GM23248 (cell line): ENCODE measurements at regions not wholly inside any gene's neighbourhood (a gene's known extent, or its start where the extent isn't known, plus 50 kb on each side); places are given as distances from the start of the nearest gene placed in this dataset.

ENCODE experiments used
- DNase-seq: peaks from one replicate; pipeline ENCODE4 v3.0.0-alpha.2; 2015
- H2AFZ ChIP-seq: fragments of 200-600 bp; sonication (generic); 2 replicates; pipeline ENCODE4 v1.6.1; 2016; ENCODE audit warnings: antibody characterized with exemption
- H3F3A ChIP-seq: fragments of 200-600 bp; sonication (generic); 2 replicates; pipeline ENCODE4 v1.6.1; 2016; ENCODE audit warnings: mild to moderate bottlenecking, antibody characterized with exemption, mixed run types; ENCODE audit not compliant: insufficient read depth
- H3K27ac ChIP-seq: fragments of 200-600 bp; sonication (generic); 2 replicates; pipeline ENCODE4 v1.5.1; 2016; ENCODE audit warnings: mild to moderate bottlenecking
- H3K27me3 ChIP-seq: fragments of 200-600 bp; sonication (generic); replicated peaks from 2 replicates; pipeline ENCODE4 v1.6.1; 2016; ENCODE audit warnings: mild to moderate bottlenecking; ENCODE audit not compliant: insufficient read depth
- H3K36me3 ChIP-seq: fragments of 200-600 bp; sonication (generic); 2 replicates; pipeline ENCODE4 v1.6.1; 2016; ENCODE audit warnings: low read depth, mild to moderate bottlenecking
- H3K4me1 ChIP-seq: fragments of 200-600 bp; sonication (generic); 2 replicates; pipeline ENCODE4 v1.6.1; 2016; ENCODE audit warnings: mild to moderate bottlenecking; ENCODE audit not compliant: insufficient read depth
- H3K4me2 ChIP-seq: fragments of 200-600 bp; sonication (generic); one replicate; pipeline ENCODE4 v1.6.1; 2016; ENCODE audit warnings: mild to moderate bottlenecking; ENCODE audit not compliant: unreplicated experiment
- H3K4me3 ChIP-seq: fragments of 200-600 bp; sonication (generic); 2 replicates; pipeline ENCODE4 v1.5.1; 2016; ENCODE audit warnings: mild to moderate bottlenecking
- H3K79me2 ChIP-seq: fragments of 200-600 bp; sonication (generic); 2 replicates; pipeline ENCODE4 v1.6.1; 2016; ENCODE audit warnings: mild to moderate bottlenecking; ENCODE audit not compliant: insufficient read depth
- H3K9ac ChIP-seq: fragments of 200-600 bp; sonication (generic); 2 replicates; pipeline ENCODE4 v1.6.1; 2016; ENCODE audit warnings: mild to moderate bottlenecking
- H3K9me2 ChIP-seq: fragments of 200-600 bp; sonication (generic); 2 replicates; pipeline ENCODE4 v1.6.1; 2016; ENCODE audit warnings: mixed run types, mild to moderate bottlenecking, moderate library complexity; ENCODE audit not compliant: insufficient read depth
- H3K9me3 ChIP-seq: fragments of 200-600 bp; sonication (generic); one replicate; pipeline ENCODE4 v1.6.1; 2017; ENCODE audit warnings: low read depth
- H4K20me1 ChIP-seq: fragments of 200-600 bp; sonication (generic); 2 replicates; pipeline ENCODE4 v1.6.0; 2016; ENCODE audit not compliant: insufficient read depth
- EZH2 ChIP-seq: fragments of 200-600 bp; sonication (generic); IDR thresholded peaks from 2 replicates; pipeline ENCODE4 v1.6.1; 2018; ENCODE audit warnings: antibody characterized with exemption, mild to moderate bottlenecking; ENCODE audit not compliant: insufficient read depth, poor library complexity, severe bottlenecking
- EZH2phosphoT487 ChIP-seq: fragments of 200-600 bp; sonication (generic); IDR thresholded peaks from 2 replicates; pipeline ENCODE4 v1.6.1; 2018; ENCODE audit warnings: antibody characterized with exemption, moderate library complexity, mild to moderate bottlenecking, low read depth; ENCODE audit not compliant: insufficient read depth
- WGBS, 2 experiments: methylation state at CpG; one replicate each; pipeline ENCODE4 v1.1.6; 2015 to 2017; ENCODE audit warnings: low lambda C conversion rate in 2 of 2, low coverage in 1 of 2; ENCODE audit errors: missing lambda C conversion rate in 2 of 2; 5-methylcytosine and 5-hydroxymethylcytosine counted together
- in situ Hi-C: fragments of 300-500 bp; cut with MboI; formaldehyde crosslinking; loops from 2 replicates; pipeline ENCODE4 v1.15.0; 2020

GRCh38 chr6:99091985-99092384 is 144.2 kb upstream of the FBXL4 start:
- Histone ChIP-seq H3K27ac (no peak overlapping the region), H2AFZ (no peak overlapping the region), H3K9ac (no peak overlapping the region), H4K20me1 (no peaks in the 10 kb centered on the region), H3K4me1 (no peaks in the 10 kb centered on the region), H3K79me2 (no peaks in the 10 kb centered on the region), H3K9me3 (no peaks in the 10 kb centered on the region), H3K4me3 (no peak overlapping the region), H3F3A (no peaks in the 10 kb centered on the region), H3K4me2 (no peak overlapping the region), H3K36me3 (no peaks in the 10 kb centered on the region), H3K27me3 (peaks cover 4% of the 10 kb centered on the region; the same call in 1 of the 2 replicates), H3K9me2 (no peaks in the 10 kb centered on the region)
- no peak for DNase-seq
- TF ChIP-seq EZH2, result no peak
- TF ChIP-seq EZH2phosphoT487, result no peak
- 5% methylated on average over 5 of the region's 5 CpGs for WGBS, 2 experiments
- in situ Hi-C loops, result no loop called here

- no peaks in the 10 kb centered on the region for H3K79me2 ChIP-seq
- H3K27me3 ChIP-seq, result no peaks in the 10 kb centered on the region
- H3K36me3 ChIP-seq, result no peaks in the 10 kb centered on the region
- H3K27ac ChIP-seq, result no peak overlapping the region
- H3K9ac ChIP-seq, result no peak overlapping the region
- 14 to 17% methylated on average over 2 of the region's 2 CpGs for WGBS, 2 experiments
- no peaks in the 10 kb centered on the region for H3K9me2 ChIP-seq
- no peak for DNase-seq
- H3K9me3 ChIP-seq, result no peaks in the 10 kb centered on the region
- no peaks in the 10 kb centered on the region for H3K4me1 ChIP-seq
- H2AFZ ChIP-seq, result no peak overlapping the region
- no peak for TF ChIP-seq EZH2phosphoT487
- TF ChIP-seq EZH2, result no peak
- H3K4me2 ChIP-seq, result no peak overlapping the region
- H3F3A ChIP-seq, result no peaks in the 10 kb centered on the region
- in situ Hi-C loops, result no loop called here
- no peak overlapping the region for H3K4me3 ChIP-seq
- H4K20me1 ChIP-seq, result no peaks in the 10 kb centered on the region
These were observed 132.4 kb upstream of the FBXL4 start for GRCh38 chr6:99080191-99080590.

DNA sequence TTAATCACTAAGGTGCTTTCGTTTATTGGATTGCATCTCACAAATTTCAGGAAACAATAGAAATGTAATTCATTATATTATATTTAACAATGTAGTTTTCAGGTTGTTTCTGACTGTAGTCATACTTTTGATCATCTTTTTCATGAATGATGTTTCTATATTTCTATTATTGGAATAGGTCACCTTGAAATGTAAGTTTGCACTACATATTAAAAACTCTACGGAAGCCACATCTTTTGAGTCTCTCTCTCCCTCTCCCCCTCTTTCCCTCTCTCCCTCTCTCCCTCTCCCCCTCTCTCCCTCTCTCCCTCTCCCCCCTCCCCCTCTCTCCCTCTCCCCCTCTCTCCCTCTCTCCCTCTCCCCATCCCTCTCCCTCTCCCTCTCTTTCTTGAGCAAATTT is 131.3 kb upstream of the FBXL4 start:
- Histone ChIP-seq H3K9me3 (no peaks in the 10 kb centered on the region), H4K20me1 (no peaks in the 10 kb centered on the region), H3K4me1 (no peaks in the 10 kb centered on the region), H3K9ac (no peak overlapping the region), H3K4me2 (no peak overlapping the region), H3K36me3 (no peaks in the 10 kb centered on the region), H3K9me2 (no peaks in the 10 kb centered on the region), H2AFZ (no peak overlapping the region), H3K79me2 (no peaks in the 10 kb centered on the region), H3K27me3 (no peaks in the 10 kb centered on the region), H3F3A (no peaks in the 10 kb centered on the region), H3K27ac (no peak overlapping the region), H3K4me3 (no peak overlapping the region)
- in situ Hi-C loops, result no loop called here
- no peak for DNase-seq
- WGBS, 2 experiments, result 38 to 64% methylated on average over 2 of the region's 2 CpGs
- TF ChIP-seq EZH2phosphoT487 (no peak), EZH2 (no peak)

- in situ Hi-C loops, result no loop called here
- Histone ChIP-seq H4K20me1 (no peaks in the 10 kb centered on the region), H3K9me3 (no peaks in the 10 kb centered on the region), H3K27ac (no peak overlapping the region), H3K9ac (no peak overlapping the region), H3K27me3 (no peaks in the 10 kb centered on the region), H3K4me3 (no peak overlapping the region), H2AFZ (no peak overlapping the region), H3K4me1 (no peaks in the 10 kb centered on the region), H3K9me2 (no peaks in the 10 kb centered on the region), H3K4me2 (no peak overlapping the region), H3F3A (no peaks in the 10 kb centered on the region), H3K79me2 (no peaks in the 10 kb centered on the region), H3K36me3 (no peaks in the 10 kb centered on the region)
- no peak for DNase-seq
- WGBS, 2 experiments, result 23 to 31% methylated on average over 4 of the region's 4 CpGs
- TF ChIP-seq EZH2phosphoT487, result no peak
- no peak for TF ChIP-seq EZH2
These were observed 125.5 kb upstream of the FBXL4 start for GRCh38 chr6:99073223-99073622.

GRCh38 chr6:99066044-99066443 is 118.3 kb upstream of the FBXL4 start:
- no peaks in the 10 kb centered on the region for H4K20me1 ChIP-seq
- no peaks in the 10 kb centered on the region for H3K9me2 ChIP-seq
- no peak overlapping the region for H3K9ac ChIP-seq
- no peaks in the 10 kb centered on the region for H3K36me3 ChIP-seq
- no peaks in the 10 kb centered on the region for H3K79me2 ChIP-seq
- in situ Hi-C loops, result no loop called here
- H3K4me1 ChIP-seq, result no peaks in the 10 kb centered on the region
- H3K9me3 ChIP-seq, result no peaks in the 10 kb centered on the region
- H3K27me3 ChIP-seq, result no peaks in the 10 kb centered on the region
- H3K4me2 ChIP-seq, result no peak overlapping the region
- TF ChIP-seq EZH2 (no peak), EZH2phosphoT487 (no peak)
- H2AFZ ChIP-seq, result no peak overlapping the region
- H3F3A ChIP-seq, result no peaks in the 10 kb centered on the region
- H3K27ac ChIP-seq, result no peak overlapping the region
- whole genome bisulfite sequencing, 2 experiments, result 45 to 48% methylated on average over 3 of the region's 3 CpGs
- no peak overlapping the region for H3K4me3 ChIP-seq
- no peak for DNase-seq
